Cardiac fibroblast (primary cell): ENCODE measurements at regions not wholly inside any gene's neighbourhood (a gene's known extent, or its start where the extent isn't known, plus 50 kb on each side); places are given as distances from the start of the nearest gene placed in this dataset.

Experiments
- DNase-seq, 2 donors: peaks; one replicate each; pipeline versions ENCODE4 v3.0.0 to v3.0.0-alpha.2; 2010; ENCODE audit warnings: low read depth in 2 of 2
- H3K4me3 ChIP-seq, 2 donors: replicated peaks in 1 of 2; 1 replicate in 1 of 2; 2 replicates in 1 of 2; pipeline ENCODE4 v1.5.1; 2011; ENCODE audit warnings: low read depth in 2 of 2, low read length in 2 of 2, mild to moderate bottlenecking in 2 of 2, moderate library complexity in 1 of 2
- CTCF ChIP-seq: IDR thresholded peaks from one replicate; pipeline ENCODE4 v1.5.1; 2011; ENCODE audit warnings: low read depth, mild to moderate bottlenecking, low read length, inconsistent platforms

- no peak overlapping the region for H3K4me3 ChIP-seq
- no peak for TF ChIP-seq CTCF
- DNase-seq: no peak
Measured at GRCh38 chr9:129523943-129524581, 96.8 kb downstream of the C9orf50 start.

- no peak overlapping the region for H3K4me3 ChIP-seq
- TF ChIP-seq CTCF: no peak
- DNase-seq: no peak
Measured at GRCh38 chr9:129522351-129522750, 98.5 kb downstream of the C9orf50 start.

GRCh38 chr9:129520082-129520481, 100.8 kb downstream of the C9orf50 start:
- no peak overlapping the region for H3K4me3 ChIP-seq
- DNase-seq: no peak
- TF ChIP-seq CTCF: no peak

- DNase-seq: no peak
- no peak overlapping the region for H3K4me3 ChIP-seq
- no peak for TF ChIP-seq CTCF
Measured at GRCh38 chr9:129518074-129518473, 102.8 kb downstream of the C9orf50 start.

GRCh38 chr9:129517006-129517405, 103.9 kb downstream of the C9orf50 start:
- no peak for DNase-seq
- no peak for TF ChIP-seq CTCF
- no peak overlapping the region for H3K4me3 ChIP-seq

DNA sequence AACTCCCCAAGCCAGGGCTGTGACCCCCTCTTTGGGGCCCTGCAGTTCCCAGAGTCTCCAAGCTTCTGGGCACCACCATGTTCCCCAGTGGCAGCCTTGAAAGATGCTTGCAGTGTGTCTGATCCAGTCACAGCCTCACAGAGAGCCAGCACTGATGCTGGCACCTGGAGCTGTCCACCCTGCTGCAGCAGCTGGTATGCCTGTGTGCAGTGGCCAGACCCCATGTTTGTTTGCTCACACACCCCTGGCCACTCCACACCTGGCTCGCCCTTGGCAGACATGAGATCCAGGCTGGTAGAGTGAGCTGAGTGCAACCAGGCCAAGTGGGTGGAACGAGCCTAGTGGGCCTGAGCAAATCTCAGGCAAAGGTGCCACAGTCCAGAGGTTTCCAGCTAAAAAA, 106.0 kb downstream of the C9orf50 start:
- no peak for TF ChIP-seq CTCF
- H3K4me3 ChIP-seq: no peak overlapping the region
- no peak for DNase-seq

- DNase-seq: no peak
- no peak overlapping the region for H3K4me3 ChIP-seq
- TF ChIP-seq CTCF: no peak
Measured at GRCh38 chr9:129514497-129514867, 106.4 kb downstream of the C9orf50 start.
